ENCODE measurements at regions not wholly inside any gene's neighbourhood (a gene's known extent, or its start where the extent isn't known, plus 50 kb on each side); places are given as distances from the start of the nearest gene placed in this dataset.

DNA sequence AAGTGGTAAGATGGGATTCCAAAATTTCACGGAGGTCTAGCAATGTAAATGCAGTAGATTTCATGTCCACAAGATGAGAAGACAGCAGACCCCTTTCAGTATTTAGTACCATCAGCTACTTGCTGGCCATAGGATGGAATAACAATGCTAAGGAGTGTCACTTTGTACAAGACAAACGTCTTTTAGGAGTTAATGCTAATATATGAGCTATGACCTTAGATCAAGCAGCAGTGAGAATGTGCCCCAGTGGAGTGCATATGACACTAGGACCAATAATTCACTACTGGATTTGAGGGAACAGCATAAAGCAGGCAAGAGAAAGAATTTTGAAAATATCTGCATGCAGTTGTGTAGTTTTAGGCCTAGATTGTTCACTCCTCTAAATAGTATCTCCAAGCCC lies 182.8 kb upstream of the ZNF804B start:
- no peak for TF ChIP-seq CTCF (IDR thresholded peaks at IDR 0.05)
- no peak for TF ChIP-seq POLR2A (IDR thresholded peaks at IDR 0.05)

Measured in ovary (tissue), 3 donors.